Naive thymus-derived CD8-positive, alpha-beta T cell (primary cell): ENCODE measurements at regions not wholly inside any gene's neighbourhood (a gene's known extent, or its start where the extent isn't known, plus 50 kb on each side); places are given as distances from the start of the nearest gene placed in this dataset.
A peak's percentile ranks its signal among the peaks of the same experiment; 100 is the strongest.

Experiments used
- ATAC-seq, 2 donors: fragments of 150-1000 bp; cut with Tn5 transposase in 1 of 2; sonication (Bioruptor Pico), chemical (Tn5 transposase) in 1 of 2; 1 replicate in 1 of 2; 2 replicates in 1 of 2; pipeline ENCODE4 v1.10.0; 2021; ENCODE audit warnings: mild to moderate bottlenecking in 2 of 2, moderate library complexity in 2 of 2
- POLR2A ChIA-PET: fragments of 350-600 bp; sonication (Branson Sonifier 250); formaldehyde crosslinking; loops from one replicate; lab custom pipeline; 2021; ENCODE audit warnings: antibody characterized with exemption; lab: Charles Lee
- DNase-seq, 10 donors: peaks; one replicate each; pipeline versions ENCODE4 v3.0.0 to v3.0.0-alpha.2; 2020 to 2022
- H3K27ac Mint-ChIP-seq, 10 donors: one replicate each; pipeline ENCODE4 v1.8.0; 2020 to 2022; ENCODE audit warnings: mild to moderate bottlenecking in 10 of 10, mixed read lengths in 10 of 10, moderate library complexity in 4 of 10, inconsistent platforms in 1 of 10
- H3K27me3 Mint-ChIP-seq, 5 donors: one replicate each; pipeline ENCODE4 v1.8.0; 2021 to 2022; ENCODE audit warnings: mixed read lengths in 5 of 5
- H3K36me3 Mint-ChIP-seq, 3 donors: one replicate each; pipeline ENCODE4 v1.8.0; 2020 to 2022; ENCODE audit warnings: mixed read lengths in 3 of 3, mild to moderate bottlenecking in 2 of 3, inconsistent platforms in 1 of 3
- H3K4me1 Mint-ChIP-seq, 4 donors: one replicate each; pipeline ENCODE4 v1.8.0; 2021 to 2022; ENCODE audit warnings: mixed read lengths in 4 of 4
- H3K4me3 Mint-ChIP-seq, 10 donors: one replicate each; pipeline ENCODE4 v1.8.0; 2020 to 2022; ENCODE audit warnings: mild to moderate bottlenecking in 10 of 10, mixed read lengths in 10 of 10, moderate library complexity in 6 of 10, inconsistent platforms in 1 of 10
- H3K9me3 Mint-ChIP-seq, 9 donors: one replicate each; pipeline ENCODE4 v1.8.0; 2020 to 2022; ENCODE audit warnings: mixed read lengths in 9 of 9, mild to moderate bottlenecking in 3 of 9, inconsistent platforms in 1 of 9, moderate library complexity in 1 of 9

DNA sequence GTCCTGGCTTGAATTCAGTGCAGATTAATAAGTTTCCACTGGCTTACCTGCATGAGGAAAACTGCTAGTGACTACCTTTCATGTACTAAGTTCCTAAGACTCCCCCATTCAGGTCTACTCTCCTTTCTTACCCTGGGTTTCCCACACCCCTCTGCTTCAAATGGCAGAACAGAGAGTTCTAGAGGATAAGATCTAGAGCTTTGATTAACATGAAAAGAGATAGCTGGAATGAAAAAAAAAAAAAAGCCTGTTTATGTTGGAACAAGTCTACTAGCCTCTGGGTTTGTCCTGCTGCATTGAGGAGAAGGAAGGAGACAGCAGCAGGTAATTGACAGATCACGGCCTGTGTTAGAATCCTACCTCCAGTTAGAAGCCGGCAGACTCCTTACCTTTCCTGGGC is 201.4 kb upstream of the SOX4 start:
- H3K27ac Mint-ChIP-seq: no peak overlapping the region
- H3K27me3 Mint-ChIP-seq: peaks cover 0 to 5% (median 0%) of the 10 kb centered on the region in 5 donors
- no peaks in the 10 kb centered on the region for H3K9me3 Mint-ChIP-seq
- H3K4me1 Mint-ChIP-seq: no peaks in the 10 kb centered on the region
- H3K36me3 Mint-ChIP-seq: no peaks in the 10 kb centered on the region
- DNase-seq (no peak), ATAC-seq (no peak)
- no peak overlapping the region for H3K4me3 Mint-ChIP-seq
- POLR2A ChIA-PET: no interaction called here

DNA sequence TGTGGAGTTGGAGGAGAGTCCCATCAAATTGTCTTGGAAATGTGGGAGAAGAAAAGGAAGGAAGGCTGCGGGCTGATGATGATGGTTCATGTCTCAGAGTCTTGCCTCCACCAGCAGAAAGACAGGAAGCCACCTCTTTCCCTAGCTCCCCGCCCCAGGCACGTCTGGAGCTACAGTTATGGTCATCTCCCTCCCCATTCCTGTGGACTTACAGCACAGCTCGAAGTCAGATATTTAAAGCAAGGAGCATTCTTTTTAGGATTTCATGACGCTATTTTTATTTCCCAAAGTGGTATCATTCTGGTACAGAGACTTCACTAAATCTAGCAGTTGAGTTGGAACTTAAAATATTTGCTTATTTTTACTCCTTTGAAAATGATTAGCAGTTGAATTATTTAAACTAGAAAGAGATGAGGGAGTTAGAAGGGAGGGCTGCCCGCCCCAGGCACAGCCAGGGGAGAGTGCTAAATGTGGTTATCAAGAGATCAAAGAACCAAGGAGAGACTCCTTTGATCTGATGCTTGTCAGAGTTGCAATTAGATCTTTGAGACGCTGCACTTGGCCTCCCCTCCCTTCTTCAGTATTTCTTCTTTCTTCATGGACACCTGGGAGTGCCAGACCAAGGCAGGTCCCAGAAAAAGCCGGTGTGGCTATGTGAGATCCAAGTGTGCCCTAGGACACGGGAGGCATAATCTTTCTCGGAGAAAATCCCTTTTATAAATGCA is 199.9 kb upstream of the SOX4 start:
- no peaks in the 10 kb centered on the region for H3K9me3 Mint-ChIP-seq
- no peak for DNase-seq
- H3K27ac Mint-ChIP-seq: no peak overlapping the region
- POLR2A ChIA-PET: no interaction called here
- peaks cover 0 to 5% (median 0%) of the 10 kb centered on the region in 5 donors for H3K27me3 Mint-ChIP-seq
- ATAC-seq: no peak
- H3K4me3 Mint-ChIP-seq: no peak overlapping the region
- H3K4me1 Mint-ChIP-seq: no peaks in the 10 kb centered on the region
- H3K36me3 Mint-ChIP-seq: no peaks in the 10 kb centered on the region

DNA sequence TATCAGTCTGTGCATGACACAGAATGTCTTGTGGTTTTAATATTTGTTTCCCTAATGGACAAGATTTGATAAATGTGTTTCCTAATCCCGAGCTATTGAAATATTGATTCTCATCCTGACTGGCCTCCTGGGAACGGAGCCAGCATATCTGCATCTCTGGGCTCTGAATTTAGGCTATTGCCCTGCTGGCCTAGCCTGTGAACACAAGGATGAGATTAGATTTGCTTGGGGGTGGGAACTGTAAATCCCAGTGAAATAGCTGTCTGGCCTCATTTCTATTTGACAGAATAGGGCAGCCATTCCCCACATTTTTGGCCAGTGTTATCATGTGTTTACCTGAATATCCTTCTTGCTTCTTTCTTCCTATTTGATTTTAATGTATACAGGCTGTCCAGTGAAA is 198.4 kb upstream of the SOX4 start:
- Mint-ChIP-seq H3K4me3 (no peak overlapping the region), H3K36me3 (no peaks in the 10 kb centered on the region), H3K27me3 (peaks cover 0 to 5% (median 0%) of the 10 kb centered on the region in 5 donors), H3K9me3 (no peaks in the 10 kb centered on the region), H3K27ac (no peak overlapping the region), H3K4me1 (no peaks in the 10 kb centered on the region)
- POLR2A ChIA-PET: no interaction called here
- DNase-seq: no peak
- no peak for ATAC-seq

DNA sequence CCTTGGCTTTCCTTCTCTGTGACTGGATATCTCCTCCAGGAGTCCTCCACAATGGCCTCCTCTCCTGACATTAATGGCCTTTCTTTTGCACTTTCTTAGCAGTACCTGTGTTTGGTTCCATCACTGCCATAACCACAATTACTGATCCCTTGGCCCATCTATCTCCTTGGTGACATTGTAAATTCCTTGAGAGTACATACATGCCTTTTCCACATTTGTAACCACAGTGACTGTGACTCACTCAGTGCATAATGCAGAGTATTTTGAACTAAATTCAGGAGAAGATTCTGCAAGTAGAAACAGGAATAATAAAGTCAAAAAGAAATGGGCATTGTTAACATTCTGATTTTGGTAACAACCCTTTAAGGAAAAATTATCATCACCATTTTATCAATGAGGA is 197.2 kb upstream of the SOX4 start:
- Mint-ChIP-seq H3K36me3 (no peaks in the 10 kb centered on the region), H3K4me3 (no peak overlapping the region), H3K4me1 (no peaks in the 10 kb centered on the region), H3K27me3 (no peaks in the 10 kb centered on the region), H3K9me3 (no peaks in the 10 kb centered on the region), H3K27ac (no peak overlapping the region)
- DNase-seq (no peak), ATAC-seq (no peak)
- POLR2A ChIA-PET: no interaction called here

DNA sequence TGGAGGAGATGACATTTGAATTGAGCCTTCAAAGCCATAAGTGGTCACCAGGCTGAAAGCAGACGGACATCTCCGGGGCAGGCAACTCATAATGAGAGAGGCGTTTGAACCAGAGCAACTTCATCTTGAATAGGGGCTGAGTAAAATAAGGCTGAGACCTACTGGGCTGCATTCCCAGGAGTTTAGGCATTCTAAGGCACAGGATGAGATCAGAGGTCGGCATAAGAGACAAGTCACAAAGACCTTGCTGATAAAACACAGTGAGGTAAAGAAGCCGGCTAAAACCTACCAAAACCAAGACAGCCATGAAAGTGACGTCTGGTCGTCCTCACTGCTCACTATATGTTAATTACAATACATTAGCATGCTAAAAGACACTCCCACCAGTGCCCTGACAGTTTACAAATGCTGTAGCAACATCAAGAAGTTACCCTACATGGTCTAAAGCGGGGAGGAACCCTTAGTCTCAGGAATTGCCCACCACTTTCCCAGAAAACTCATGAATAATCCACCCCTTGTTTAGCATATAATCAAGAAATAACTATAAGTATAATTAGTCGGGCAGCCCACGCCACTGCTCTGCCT is 194.7 kb upstream of the SOX4 start:
- H3K4me3 Mint-ChIP-seq: no peak overlapping the region
- POLR2A ChIA-PET: no interaction called here
- DNase-seq: no peak

DNA sequence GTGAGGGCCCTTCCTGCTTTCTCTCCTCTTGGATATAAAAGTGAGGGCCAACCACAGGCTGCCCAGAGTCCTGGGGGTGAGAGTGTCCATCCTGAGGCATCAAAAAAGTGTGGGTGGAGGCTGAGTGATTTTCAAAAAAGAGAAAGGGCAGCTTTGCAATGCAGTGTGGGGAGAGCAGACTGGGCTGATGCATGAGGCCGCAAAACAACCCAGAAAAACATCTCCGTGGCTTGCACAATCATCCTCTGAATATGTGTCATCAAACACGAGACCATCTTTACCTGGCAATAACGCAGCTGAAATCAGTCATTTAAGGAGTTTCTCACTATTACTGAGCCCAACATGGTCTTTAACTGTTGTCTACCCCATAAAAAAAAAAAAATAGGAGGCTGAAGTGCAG is 191.2 kb upstream of the SOX4 start:
- ATAC-seq: no peak
- Mint-ChIP-seq H3K27me3 (peaks cover 0 to 2% (median 0%) of the 10 kb centered on the region in 5 donors), H3K27ac (no peak overlapping the region), H3K36me3 (no peaks in the 10 kb centered on the region), H3K9me3 (no peaks in the 10 kb centered on the region), H3K4me3 (no peak overlapping the region), H3K4me1 (no peaks in the 10 kb centered on the region)
- DNase-seq: no peak
- POLR2A ChIA-PET: no interaction called here

More for the DNA sequence above, 194.7 kb upstream of the SOX4 start:
- ATAC-seq: no peak
- H3K36me3 Mint-ChIP-seq: no peaks in the 10 kb centered on the region
- H3K27me3 Mint-ChIP-seq: no peaks in the 10 kb centered on the region
- no peaks in the 10 kb centered on the region for H3K9me3 Mint-ChIP-seq
- no peaks in the 10 kb centered on the region for H3K4me1 Mint-ChIP-seq
- H3K27ac Mint-ChIP-seq: peak overlapping the region in 1 of 10 donors; percentile 8

DNA sequence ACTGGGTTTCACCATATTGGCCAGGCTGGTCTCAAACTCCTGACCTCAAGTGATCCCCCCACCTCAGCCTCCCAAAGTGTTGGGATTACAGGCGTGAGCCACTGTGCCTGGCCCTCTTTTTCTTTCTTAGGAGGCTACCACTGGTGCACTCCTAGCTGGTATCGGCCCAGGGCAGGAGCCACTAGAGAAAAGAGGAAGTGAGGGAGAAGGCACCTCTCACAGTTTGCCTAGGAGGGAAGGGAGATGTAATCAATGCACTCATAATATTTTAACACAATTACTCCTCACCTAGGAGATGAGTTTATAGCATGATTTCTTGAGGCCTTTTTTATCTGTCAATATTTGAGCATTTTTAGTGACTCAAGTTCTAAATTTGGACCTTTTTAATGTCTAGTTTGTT is 189.0 kb upstream of the SOX4 start:
- ATAC-seq (no peak), DNase-seq (no peak)
- Mint-ChIP-seq H3K4me1 (no peaks in the 10 kb centered on the region), H3K9me3 (peaks cover 0 to 5% (median 0%) of the 10 kb centered on the region in 9 donors), H3K27me3 (peaks cover 0 to 4% (median 0%) of the 10 kb centered on the region in 5 donors), H3K27ac (no peak overlapping the region), H3K4me3 (no peak overlapping the region), H3K36me3 (peaks cover 0 to 3% (median 0%) of the 10 kb centered on the region in 3 donors)
- POLR2A ChIA-PET: no interaction called here

DNA sequence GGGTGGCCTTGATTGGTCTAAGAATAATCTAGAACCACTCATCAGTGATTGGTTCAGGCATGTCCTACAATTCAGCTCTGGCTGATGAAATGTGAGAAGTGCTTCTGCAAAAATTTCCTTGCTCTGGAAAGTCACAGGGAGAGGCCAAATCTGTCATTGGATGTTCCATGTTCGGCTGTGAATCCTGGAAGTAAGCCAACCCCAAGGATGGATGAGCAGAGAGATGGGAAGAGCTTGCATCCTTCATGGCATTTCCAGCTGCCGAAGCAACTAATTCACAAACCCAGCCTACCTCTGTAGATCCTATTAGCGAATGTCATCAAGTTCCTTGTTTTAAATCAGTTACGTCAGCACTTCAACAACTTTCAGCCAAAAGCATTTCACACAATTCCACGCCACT is 187.2 kb upstream of the SOX4 start:
- H3K4me1 Mint-ChIP-seq: no peaks in the 10 kb centered on the region
- peaks cover 0 to 4% (median 0%) of the 10 kb centered on the region in 5 donors for H3K27me3 Mint-ChIP-seq
- peaks cover 0 to 17% (median 2%) of the 10 kb centered on the region in 9 donors for H3K9me3 Mint-ChIP-seq
- no peak for ATAC-seq
- DNase-seq: no peak
- POLR2A ChIA-PET: no interaction called here
- H3K4me3 Mint-ChIP-seq: no peak overlapping the region
- H3K36me3 Mint-ChIP-seq: peaks cover 0 to 3% (median 3%) of the 10 kb centered on the region in 3 donors
- H3K27ac Mint-ChIP-seq: no peak overlapping the region

DNA sequence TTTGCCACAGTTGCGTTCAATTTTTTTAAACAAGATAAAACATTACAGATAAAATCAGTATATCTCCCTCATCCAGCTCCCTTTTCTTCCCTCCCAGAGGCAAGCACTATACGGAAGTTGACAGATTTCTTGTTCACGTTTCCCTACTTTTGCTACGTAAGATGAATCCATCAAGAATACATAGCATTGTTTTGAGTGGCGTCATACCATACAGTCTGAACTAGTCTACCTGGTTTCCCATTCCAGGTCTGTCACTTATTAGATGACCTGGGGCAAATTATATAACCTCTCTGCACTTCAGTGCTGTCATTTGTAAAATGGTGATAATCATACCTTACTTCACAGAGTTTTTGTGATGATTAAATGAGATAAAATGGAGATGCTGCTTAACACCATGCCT is 184.3 kb upstream of the SOX4 start:
- no peak overlapping the region for H3K27ac Mint-ChIP-seq
- DNase-seq (no peak), ATAC-seq (no peak)
- H3K27me3 Mint-ChIP-seq: peaks cover 0 to 8% (median 0%) of the 10 kb centered on the region in 5 donors
- H3K4me1 Mint-ChIP-seq: no peaks in the 10 kb centered on the region
- no peak overlapping the region for H3K4me3 Mint-ChIP-seq
- peaks cover 0 to 17% (median 3%) of the 10 kb centered on the region in 9 donors for H3K9me3 Mint-ChIP-seq
- peaks cover 0 to 3% (median 3%) of the 10 kb centered on the region in 3 donors for H3K36me3 Mint-ChIP-seq
- POLR2A ChIA-PET: no interaction called here

DNA sequence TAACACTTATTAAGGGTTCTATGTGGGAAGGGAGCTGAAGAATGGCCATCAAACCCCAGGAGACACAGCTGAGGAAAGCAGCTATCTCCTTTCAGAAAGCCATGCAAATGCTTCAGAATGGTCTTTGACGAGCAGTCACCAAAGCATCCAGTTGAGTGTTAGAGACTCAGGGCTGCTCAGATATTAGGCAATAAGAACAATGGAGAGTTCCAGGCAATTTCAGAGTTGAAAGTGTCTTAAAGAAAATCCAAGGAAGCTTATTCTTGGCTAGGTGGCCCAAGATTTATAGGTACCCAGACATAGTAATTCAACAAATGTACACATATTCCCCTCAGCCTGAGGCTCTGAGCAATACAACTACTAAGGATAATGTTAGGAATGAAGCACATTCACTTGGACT is 180.1 kb upstream of the SOX4 start:
- DNase-seq: no peak
- no peak overlapping the region for H3K4me3 Mint-ChIP-seq
- POLR2A ChIA-PET: no interaction called here
- peaks cover 0 to 17% (median 3%) of the 10 kb centered on the region in 9 donors for H3K9me3 Mint-ChIP-seq
- no peak overlapping the region for H3K27ac Mint-ChIP-seq
- no peaks in the 10 kb centered on the region for H3K4me1 Mint-ChIP-seq
- no peak for ATAC-seq
- peaks cover 0 to 3% (median 3%) of the 10 kb centered on the region in 3 donors for H3K36me3 Mint-ChIP-seq
- peaks cover 0 to 3% (median 0%) of the 10 kb centered on the region in 5 donors for H3K27me3 Mint-ChIP-seq

DNA sequence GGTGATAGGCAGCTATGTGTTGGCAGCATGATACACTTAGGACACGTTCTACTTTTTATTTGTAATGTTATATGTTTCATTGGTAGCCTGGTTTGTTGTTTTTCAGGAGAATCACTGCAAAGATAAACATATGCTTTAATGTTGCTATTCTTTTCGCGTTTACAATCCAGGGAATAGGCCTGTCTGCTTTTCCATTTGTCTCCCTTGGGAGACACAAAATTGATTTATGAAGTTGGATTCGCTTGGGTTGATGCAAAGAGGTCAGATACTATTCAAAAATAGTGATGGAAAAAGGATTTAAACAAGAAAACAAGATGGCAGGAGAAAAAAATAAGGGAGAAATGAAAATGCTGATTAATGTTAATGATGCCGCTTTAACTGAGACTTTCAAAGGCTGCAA is 179.5 kb upstream of the SOX4 start:
- Mint-ChIP-seq H3K27me3 (peaks cover 0 to 3% (median 0%) of the 10 kb centered on the region in 5 donors), H3K9me3 (peaks cover 0 to 17% (median 3%) of the 10 kb centered on the region in 9 donors), H3K4me3 (no peak overlapping the region), H3K36me3 (peaks cover 0 to 3% (median 3%) of the 10 kb centered on the region in 3 donors), H3K27ac (no peak overlapping the region), H3K4me1 (no peaks in the 10 kb centered on the region)
- ATAC-seq (no peak), DNase-seq (no peak)
- POLR2A ChIA-PET: no interaction called here

DNA sequence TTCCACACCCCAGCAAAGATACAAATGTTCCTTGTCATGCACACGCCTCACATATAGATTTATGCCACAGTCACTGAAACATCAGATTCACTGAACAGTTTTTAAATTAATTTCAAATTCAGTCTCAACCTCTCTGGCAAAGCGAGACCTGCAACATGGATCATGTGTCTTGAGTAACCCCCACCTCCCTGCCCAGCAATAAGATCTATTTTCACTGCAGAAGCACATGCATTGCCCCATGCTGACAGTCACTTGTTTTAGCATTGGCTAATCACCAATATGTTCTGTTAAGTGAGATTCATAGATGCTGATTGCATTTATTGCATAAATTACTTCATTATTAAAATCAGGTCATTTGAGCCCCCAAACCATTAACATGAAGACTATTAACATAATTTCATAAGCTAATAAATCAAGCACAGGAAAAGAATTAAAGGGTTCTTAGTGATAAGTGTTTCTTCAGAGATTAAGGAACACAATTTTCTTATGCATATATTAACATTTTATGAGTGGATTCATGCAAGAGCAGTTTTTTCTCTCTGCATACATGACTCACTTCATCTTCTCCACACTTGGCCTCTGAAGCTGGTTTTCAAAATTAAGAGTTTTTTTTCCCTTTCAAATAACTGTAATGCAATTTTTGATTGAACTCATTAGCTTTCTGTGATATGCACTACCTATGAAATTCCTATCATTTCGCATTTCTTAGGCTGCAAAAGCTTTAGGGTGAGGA is 173.2 kb upstream of the SOX4 start:
- Mint-ChIP-seq H3K9me3 (peaks cover 0 to 5% (median 0%) of the 10 kb centered on the region in 9 donors), H3K4me3 (no peak overlapping the region), H3K4me1 (no peaks in the 10 kb centered on the region), H3K27me3 (peaks cover 0 to 12% (median 3%) of the 10 kb centered on the region in 5 donors), H3K36me3 (peaks cover 0 to 5% (median 0%) of the 10 kb centered on the region in 3 donors), H3K27ac (no peak overlapping the region)
- no peak for DNase-seq
- ATAC-seq: no peak
- POLR2A ChIA-PET: no interaction called here

DNA sequence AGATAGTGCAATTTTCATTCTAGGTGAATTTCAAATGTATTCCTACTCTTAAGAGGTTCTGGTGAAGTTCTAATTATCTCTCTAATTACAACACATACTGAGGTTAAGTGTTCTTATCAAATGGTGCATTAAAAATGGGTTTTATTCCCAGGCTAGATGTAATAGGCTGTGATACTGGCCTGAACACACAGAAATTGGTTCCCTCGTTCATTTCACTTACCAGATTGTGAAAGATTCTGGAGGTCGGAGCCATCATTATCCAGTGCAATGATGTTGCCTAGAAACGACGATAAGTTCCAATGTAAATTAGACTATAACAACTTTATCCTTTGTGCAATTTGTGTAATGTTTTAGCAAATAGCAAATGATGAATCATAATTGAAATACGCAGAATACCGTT is 172.6 kb upstream of the SOX4 start:
- DNase-seq: no peak
- ATAC-seq: no peak
- Mint-ChIP-seq H3K4me1 (no peaks in the 10 kb centered on the region), H3K9me3 (peaks cover 0 to 5% (median 0%) of the 10 kb centered on the region in 9 donors), H3K36me3 (peaks cover 0 to 5% (median 0%) of the 10 kb centered on the region in 3 donors), H3K4me3 (no peak overlapping the region), H3K27ac (no peak overlapping the region), H3K27me3 (peaks cover 0 to 12% (median 3%) of the 10 kb centered on the region in 5 donors)
- POLR2A ChIA-PET: no interaction called here
